Naive thymus-derived CD8-positive, alpha-beta T cell (primary cell): ENCODE measurements at regions not wholly inside any gene's neighbourhood (a gene's known extent, or its start where the extent isn't known, plus 50 kb on each side); places are given as distances from the start of the nearest gene placed in this dataset.
"Not testable (repeated sequence)": the region's sequence is repeated elsewhere in the genome, so short reads cannot be mapped to it uniquely, and the experiment has no call there.

Source experiments
- ATAC-seq, 2 donors: fragments of 150-1000 bp; cut with Tn5 transposase in 1 of 2; sonication (Bioruptor Pico), chemical (Tn5 transposase) in 1 of 2; 1 replicate in 1 of 2; 2 replicates in 1 of 2; pipeline ENCODE4 v1.10.0; 2021; ENCODE audit warnings: mild to moderate bottlenecking in 2 of 2, moderate library complexity in 2 of 2
- POLR2A ChIA-PET: fragments of 350-600 bp; sonication (Branson Sonifier 250); formaldehyde crosslinking; loops from one replicate; lab custom pipeline; 2021; ENCODE audit warnings: antibody characterized with exemption; lab: Charles Lee
- DNase-seq, 10 donors: peaks; one replicate each; pipeline versions ENCODE4 v3.0.0 to v3.0.0-alpha.2; 2020 to 2022
- H3K27ac Mint-ChIP-seq, 10 donors: one replicate each; pipeline ENCODE4 v1.8.0; 2020 to 2022; ENCODE audit warnings: mild to moderate bottlenecking in 10 of 10, mixed read lengths in 10 of 10, moderate library complexity in 4 of 10, inconsistent platforms in 1 of 10
- H3K27me3 Mint-ChIP-seq, 5 donors: one replicate each; pipeline ENCODE4 v1.8.0; 2021 to 2022; ENCODE audit warnings: mixed read lengths in 5 of 5
- H3K36me3 Mint-ChIP-seq, 3 donors: one replicate each; pipeline ENCODE4 v1.8.0; 2020 to 2022; ENCODE audit warnings: mixed read lengths in 3 of 3, mild to moderate bottlenecking in 2 of 3, inconsistent platforms in 1 of 3
- H3K4me1 Mint-ChIP-seq, 4 donors: one replicate each; pipeline ENCODE4 v1.8.0; 2021 to 2022; ENCODE audit warnings: mixed read lengths in 4 of 4
- H3K4me3 Mint-ChIP-seq, 10 donors: one replicate each; pipeline ENCODE4 v1.8.0; 2020 to 2022; ENCODE audit warnings: mild to moderate bottlenecking in 10 of 10, mixed read lengths in 10 of 10, moderate library complexity in 6 of 10, inconsistent platforms in 1 of 10
- H3K9me3 Mint-ChIP-seq, 9 donors: one replicate each; pipeline ENCODE4 v1.8.0; 2020 to 2022; ENCODE audit warnings: mixed read lengths in 9 of 9, mild to moderate bottlenecking in 3 of 9, inconsistent platforms in 1 of 9, moderate library complexity in 1 of 9

GRCh38 chr3:39626198-39626597 lies 158.7 kb downstream of the MOBP start:
- H3K27me3 Mint-ChIP-seq: peaks cover under 1 to 9% (median 4%) of the 10 kb centered on the region in 5 donors
- peaks cover 0 to 28% (median 0%) of the 10 kb centered on the region in 3 donors for H3K36me3 Mint-ChIP-seq
- peaks cover 12 to 37% (median 22%) of the 10 kb centered on the region in 9 donors for H3K9me3 Mint-ChIP-seq
- H3K27ac Mint-ChIP-seq: no peak overlapping the region
- no peak for ATAC-seq
- no peak overlapping the region for H3K4me3 Mint-ChIP-seq
- POLR2A ChIA-PET: no interaction called here
- H3K4me1 Mint-ChIP-seq: no peaks in the 10 kb centered on the region
- DNase-seq: no peak

- no peak for ATAC-seq
- H3K36me3 Mint-ChIP-seq: peaks cover 0 to 16% (median 0%) of the 10 kb centered on the region in 3 donors
- H3K9me3 Mint-ChIP-seq: peaks cover 9 to 22% (median 12%) of the 10 kb centered on the region in 9 donors
- POLR2A ChIA-PET: no interaction called here
- no peak overlapping the region for H3K4me3 Mint-ChIP-seq
- DNase-seq: no peak
- no peak overlapping the region for H3K27ac Mint-ChIP-seq
- peaks cover 0 to 8% (median 7%) of the 10 kb centered on the region in 5 donors for H3K27me3 Mint-ChIP-seq
- no peaks in the 10 kb centered on the region for H3K4me1 Mint-ChIP-seq
Observed at GRCh38 chr3:39631136-39631535, 163.7 kb downstream of the MOBP start.

DNA sequence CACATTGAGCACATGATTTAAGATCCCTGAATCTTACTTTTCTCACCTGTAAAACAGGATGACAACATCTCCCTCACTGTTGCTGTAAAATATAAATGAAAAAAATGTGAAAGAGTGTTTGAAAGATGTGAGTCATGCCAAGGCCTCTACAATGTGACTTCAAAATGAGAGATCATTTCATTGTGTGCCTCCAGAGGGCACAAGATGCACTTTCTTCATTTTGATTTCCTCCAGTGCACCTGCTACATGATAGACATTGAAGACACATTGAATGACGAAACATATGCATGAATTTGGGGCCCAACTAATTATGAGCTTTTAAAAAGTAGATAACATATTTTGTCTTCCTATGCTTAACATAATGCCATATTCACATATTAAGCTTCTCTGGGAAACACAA lies 170.3 kb downstream of the MOBP start:
- no peaks in the 10 kb centered on the region for H3K36me3 Mint-ChIP-seq
- ATAC-seq (no peak), DNase-seq (no peak)
- POLR2A ChIA-PET: interaction anchor here (0.9 kb wide), 1 partner anchor 34 kb away, joined by 3 read pairs; no protein-coding TSS in a partner anchor
- H3K27me3 Mint-ChIP-seq: peaks cover 6 to 19% (median 7%) of the 10 kb centered on the region in 5 donors
- peaks cover 0 to 6% (median 2%) of the 10 kb centered on the region in 9 donors for H3K9me3 Mint-ChIP-seq
- H3K27ac Mint-ChIP-seq: no peak overlapping the region
- H3K4me1 Mint-ChIP-seq: no peaks in the 10 kb centered on the region
- H3K4me3 Mint-ChIP-seq: no peak overlapping the region

GRCh38 chr3:39638301-39638700 lies 170.8 kb downstream of the MOBP start:
- DNase-seq: no peak
- no peak for ATAC-seq
- H3K4me3 Mint-ChIP-seq: no peak overlapping the region
- POLR2A ChIA-PET: interaction anchor here (0.9 kb wide), 1 partner anchor 34 kb away, joined by 3 read pairs; no protein-coding TSS in a partner anchor
- H3K36me3 Mint-ChIP-seq: no peaks in the 10 kb centered on the region
- peaks cover 6 to 19% (median 7%) of the 10 kb centered on the region in 5 donors for H3K27me3 Mint-ChIP-seq
- peaks cover 0 to 6% (median 2%) of the 10 kb centered on the region in 9 donors for H3K9me3 Mint-ChIP-seq
- H3K27ac Mint-ChIP-seq: no peak overlapping the region
- H3K4me1 Mint-ChIP-seq: no peaks in the 10 kb centered on the region

GRCh38 chr3:39639344-39640236 lies 169.8 kb upstream of the MYRIP start:
- H3K9me3 Mint-ChIP-seq: peaks cover 0 to 6% (median 2%) of the 10 kb centered on the region in 9 donors
- POLR2A ChIA-PET: no interaction called here
- DNase-seq: no peak
- peaks cover 6 to 19% (median 7%) of the 10 kb centered on the region in 5 donors for H3K27me3 Mint-ChIP-seq
- H3K27ac Mint-ChIP-seq: no peak overlapping the region
- H3K4me3 Mint-ChIP-seq: no peak overlapping the region
- no peaks in the 10 kb centered on the region for H3K36me3 Mint-ChIP-seq
- no peak for ATAC-seq
- no peaks in the 10 kb centered on the region for H3K4me1 Mint-ChIP-seq

GRCh38 chr3:39641274-39641673 lies 168.1 kb upstream of the MYRIP start:
- Mint-ChIP-seq H3K4me3 (no peak overlapping the region), H3K27me3 (peaks cover 7 to 24% (median 10%) of the 10 kb centered on the region in 5 donors), H3K27ac (no peak overlapping the region), H3K4me1 (no peaks in the 10 kb centered on the region), H3K9me3 (peaks cover 0 to 4% (median 0%) of the 10 kb centered on the region in 9 donors), H3K36me3 (no peaks in the 10 kb centered on the region)
- DNase-seq (no peak), ATAC-seq (no peak)
- POLR2A ChIA-PET: no interaction called here

GRCh38 chr3:39644176-39644575 lies 165.2 kb upstream of the MYRIP start:
- POLR2A ChIA-PET: no interaction called here
- H3K9me3 Mint-ChIP-seq: peaks cover 0 to 6% (median 0%) of the 10 kb centered on the region in 9 donors
- H3K4me1 Mint-ChIP-seq: no peaks in the 10 kb centered on the region
- H3K27me3 Mint-ChIP-seq: peaks cover 7 to 28% (median 13%) of the 10 kb centered on the region in 5 donors
- no peak overlapping the region for H3K27ac Mint-ChIP-seq
- no peak for DNase-seq
- no peak for ATAC-seq
- no peaks in the 10 kb centered on the region for H3K36me3 Mint-ChIP-seq
- no peak overlapping the region for H3K4me3 Mint-ChIP-seq

GRCh38 chr3:39651256-39651655 lies 158.2 kb upstream of the MYRIP start:
- H3K27ac Mint-ChIP-seq, H3K4me1 Mint-ChIP-seq, DNase-seq, H3K4me3 Mint-ChIP-seq, H3K36me3 Mint-ChIP-seq, H3K9me3 Mint-ChIP-seq, ATAC-seq, POLR2A ChIA-PET: not testable (repeated sequence)
- peaks cover 0 to 20% (median 6%) of the 10 kb centered on the region in 5 donors for H3K27me3 Mint-ChIP-seq

- POLR2A ChIA-PET: no interaction called here
- ATAC-seq: no peak
Observed at GRCh38 chr3:39651993-39652739, 157.2 kb upstream of the MYRIP start.

GRCh38 chr3:39655718-39656117 lies 153.7 kb upstream of the MYRIP start:
- peaks cover 0 to 31% (median 6%) of the 10 kb centered on the region in 5 donors for H3K27me3 Mint-ChIP-seq
- H3K4me1 Mint-ChIP-seq, H3K27ac Mint-ChIP-seq, POLR2A ChIA-PET, ATAC-seq, H3K4me3 Mint-ChIP-seq, H3K36me3 Mint-ChIP-seq, DNase-seq: not testable (repeated sequence)
- H3K9me3 Mint-ChIP-seq: peaks cover 0 to 19% (median 7%) of the 10 kb centered on the region in 9 donors

More at GRCh38 chr3:39651993-39652739, 157.2 kb upstream of the MYRIP start:
- Mint-ChIP-seq H3K4me3 (no peak overlapping the region), H3K9me3 (peaks cover 0 to 10% (median 0%) of the 10 kb centered on the region in 9 donors), H3K27me3 (peaks cover 0 to 17% (median 6%) of the 10 kb centered on the region in 5 donors), H3K36me3 (no peaks in the 10 kb centered on the region), H3K4me1 (no peaks in the 10 kb centered on the region), H3K27ac (no peak overlapping the region)
- DNase-seq: no peak

DNA sequence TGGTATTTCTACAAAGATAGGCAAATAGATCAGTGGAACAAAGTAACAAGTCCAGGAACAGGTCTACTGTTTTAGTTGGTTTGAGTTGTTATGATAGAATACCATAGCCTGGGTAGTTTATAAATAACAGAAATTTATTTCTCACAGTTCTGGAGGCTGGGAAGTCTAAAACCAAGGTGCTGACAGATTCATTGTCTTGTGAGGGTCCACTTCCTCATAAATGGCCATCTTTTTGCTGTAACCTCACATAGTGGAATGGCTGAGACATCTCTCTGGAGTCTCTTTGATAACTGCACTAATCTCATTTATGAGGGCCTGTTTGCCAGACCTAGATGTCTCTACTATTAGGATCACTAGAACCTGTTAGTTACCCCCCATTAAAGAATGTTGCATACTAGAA lies 152.3 kb upstream of the MYRIP start:
- H3K4me1 Mint-ChIP-seq: no peaks in the 10 kb centered on the region
- H3K27ac Mint-ChIP-seq: no peak overlapping the region
- H3K4me3 Mint-ChIP-seq: no peak overlapping the region
- H3K36me3 Mint-ChIP-seq: no peaks in the 10 kb centered on the region
- no peak for DNase-seq
- POLR2A ChIA-PET: no interaction called here
- peaks cover 0 to 15% (median 5%) of the 10 kb centered on the region in 9 donors for H3K9me3 Mint-ChIP-seq
- no peak for ATAC-seq
- H3K27me3 Mint-ChIP-seq: peaks cover 0 to 31% (median 6%) of the 10 kb centered on the region in 5 donors

DNA sequence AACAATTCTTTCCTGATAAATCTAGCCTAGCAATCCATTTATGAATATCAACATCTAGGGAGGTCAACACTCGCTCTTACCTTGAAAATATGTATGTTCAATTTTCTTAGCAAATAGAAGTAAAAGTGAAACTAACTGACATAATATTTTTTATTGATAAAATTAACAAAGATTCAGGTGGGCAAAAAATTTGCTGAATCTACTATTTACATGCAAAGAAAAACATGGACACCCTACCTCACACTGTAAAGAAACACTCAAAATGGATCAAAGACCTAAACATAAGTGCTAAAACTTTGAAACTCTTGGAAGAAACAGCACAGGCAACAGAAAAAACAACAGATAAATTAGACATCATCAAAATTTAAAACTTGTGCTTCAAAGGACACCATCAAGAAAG lies 151.6 kb upstream of the MYRIP start:
- Mint-ChIP-seq H3K27me3 (peaks cover 0 to 28% (median 6%) of the 10 kb centered on the region in 5 donors), H3K9me3 (peaks cover 0 to 15% (median 5%) of the 10 kb centered on the region in 9 donors), H3K4me3 (no peak overlapping the region), H3K27ac (no peak overlapping the region), H3K36me3 (no peaks in the 10 kb centered on the region), H3K4me1 (no peaks in the 10 kb centered on the region)
- ATAC-seq: no peak
- no peak for DNase-seq
- POLR2A ChIA-PET: no interaction called here

- Mint-ChIP-seq H3K9me3 (peaks cover 0 to 6% (median 2%) of the 10 kb centered on the region in 9 donors), H3K27me3 (peaks cover 0 to 5% (median 4%) of the 10 kb centered on the region in 5 donors), H3K36me3 (no peaks in the 10 kb centered on the region), H3K4me1 (no peaks in the 10 kb centered on the region), H3K27ac (no peak overlapping the region), H3K4me3 (no peak overlapping the region)
- no peak for DNase-seq
- ATAC-seq: no peak
- POLR2A ChIA-PET: no interaction called here
Observed at GRCh38 chr3:39664931-39665330, 144.5 kb upstream of the MYRIP start.
